GM12891 (cell line): ENCODE measurements at regions not wholly inside any gene's neighbourhood (a gene's known extent, or its start where the extent isn't known, plus 50 kb on each side); places are given as distances from the start of the nearest gene placed in this dataset.

Source experiments
- POLR2AphosphoS5 ChIP-seq: IDR thresholded peaks from 2 replicates; pipeline ENCODE4 v1.6.1; 2011; ENCODE audit warnings: low read depth, low read length, control low read depth
- TAF1 ChIP-seq: IDR thresholded peaks from 2 replicates; pipeline ENCODE4 v1.6.1; 2011; ENCODE audit warnings: low read depth, low read length, control low read depth

- TF ChIP-seq POLR2AphosphoS5 = no peak
- TF ChIP-seq TAF1 = no peak
Observed at GRCh38 chr2:67970542-67970941, 92.3 kb downstream of the C1D start.
